B cell (primary cell): ENCODE measurements at regions not wholly inside any gene's neighbourhood (a gene's known extent, or its start where the extent isn't known, plus 50 kb on each side); places are given as distances from the start of the nearest gene placed in this dataset.
"Not testable (repeated sequence)": the region's sequence is repeated elsewhere in the genome, so short reads cannot be mapped to it uniquely, and the experiment has no call there.

Experiments used
- ATAC-seq: fragments of 200-7000 bp; cut with Tn5 transposase; one replicate; pipeline ENCODE4 v1.10.0; 2021; ENCODE audit warnings: low read depth, mild to moderate bottlenecking, moderate number of reproducible peaks, moderate library complexity
- CTCF ChIA-PET: fragments of 350-600 bp; sonication (Branson Sonifier 250); formaldehyde crosslinking; loops from one replicate; lab custom pipeline; 2021; ENCODE audit warnings: antibody characterized with exemption, inconsistent platforms; lab: Charles Lee
- POLR2A ChIA-PET: fragments of 350-600 bp; sonication (Branson Sonifier 250); formaldehyde crosslinking; loops from one replicate; lab custom pipeline; 2021; ENCODE audit warnings: antibody characterized with exemption; lab: Charles Lee
- DNase-seq: peaks from one replicate; pipeline ENCODE4 v3.0.0; 2013
- H2AFZ ChIP-seq: 2 replicates; pipeline ENCODE4 v1.6.1; 2012; ENCODE audit warnings: mild to moderate bottlenecking, low read depth, low read length; ENCODE audit not compliant: insufficient read depth, poor library complexity, severe bottlenecking
- H3K27ac ChIP-seq, 2 donors: 1 replicate in 1 of 2; 2 replicates in 1 of 2; pipeline ENCODE4 v1.5.1; 2012 to 2013; ENCODE audit warnings: low read length in 2 of 2, mild to moderate bottlenecking in 2 of 2, moderate library complexity in 1 of 2
- H3K27me3 ChIP-seq, 4 experiments: fragments of 200-600 bp in 1 of 4; sonication (generic) in 1 of 4; replicated peaks in 1 of 4; 1 replicate in 2 of 4; 2 replicates in 2 of 4; pipeline versions ENCODE4 v1.6.1 to v1.7.0; 2013 to 2016; ENCODE audit warnings: low read length in 3 of 4, mild to moderate bottlenecking in 2 of 4, mixed read lengths in 1 of 4, moderate library complexity in 1 of 4; ENCODE audit not compliant: insufficient read depth in 4 of 4, control insufficient read depth in 3 of 4; ENCODE audit errors: control extremely low read depth in 1 of 4
- H3K36me3 ChIP-seq, 2 experiments: replicated peaks in 1 of 2; 1 replicate in 1 of 2; 2 replicates in 1 of 2; pipeline versions ENCODE4 v1.6.1 to v1.7.1; 2013; ENCODE audit warnings: low read length in 1 of 2; ENCODE audit not compliant: insufficient read depth in 2 of 2, control insufficient read depth in 1 of 2; ENCODE audit errors: control extremely low read depth in 1 of 2, extremely low read depth in 1 of 2
- H3K4me1 ChIP-seq, 2 donors: fragments of 200-600 bp in 1 of 2; sonication (generic) in 1 of 2; 1 replicate in 1 of 2; 2 replicates in 1 of 2; pipeline versions ENCODE4 v1.5.1 to v1.6.1; 2013 to 2017; ENCODE audit warnings: low read length in 2 of 2; ENCODE audit not compliant: control insufficient read depth in 2 of 2, insufficient read depth in 2 of 2
- H3K4me2 ChIP-seq: replicated peaks from 2 replicates; pipeline ENCODE3; 2012; ENCODE audit warnings: mild to moderate bottlenecking, low read depth, low read length; ENCODE audit not compliant: poor library complexity, severe bottlenecking
- H3K4me3 ChIP-seq, 5 experiments: fragments of 200-600 bp in 1 of 5; sonication (generic) in 1 of 5; 1 replicate in 3 of 5; 2 replicates in 2 of 5; pipeline versions ENCODE4 v1.5.1 to v1.7.0; 2011 to 2016; ENCODE audit warnings: low read length in 4 of 5, mild to moderate bottlenecking in 4 of 5, low read depth in 2 of 5, control low read depth in 1 of 5, moderate library complexity in 1 of 5; ENCODE audit not compliant: insufficient read depth in 1 of 5; ENCODE audit errors: control extremely low read depth in 1 of 5, extremely low read depth in 1 of 5
- H3K79me2 ChIP-seq: fragments of 200-600 bp; sonication (generic); one replicate; pipeline ENCODE4 v1.6.0; 2016; ENCODE audit warnings: low read length; ENCODE audit not compliant: control insufficient read depth, insufficient read depth
- H3K9ac ChIP-seq: fragments of 200-600 bp; sonication (generic); 2 replicates; pipeline ENCODE4 v1.6.1; 2017; ENCODE audit warnings: mild to moderate bottlenecking, low read length, moderate library complexity
- H3K9me3 ChIP-seq, 3 donors: one replicate each; pipeline versions ENCODE4 v1.6.1 to v1.7.1; 2013; ENCODE audit warnings: low read length in 2 of 3; ENCODE audit not compliant: control insufficient read depth in 2 of 3, insufficient read depth in 1 of 3; ENCODE audit errors: control extremely low read depth in 1 of 3
- H4K20me1 ChIP-seq: 2 replicates; pipeline ENCODE4 v1.6.0; 2012; ENCODE audit warnings: mild to moderate bottlenecking, low read length; ENCODE audit not compliant: insufficient read depth, control insufficient read depth, poor library complexity, severe bottlenecking
- H3K27ac Mint-ChIP-seq: one replicate; pipeline ENCODE4 v1.8.0; 2021; ENCODE audit warnings: mixed read lengths
- H3K27me3 Mint-ChIP-seq: one replicate; pipeline ENCODE4 v1.8.0; 2021; ENCODE audit warnings: mixed read lengths
- H3K4me1 Mint-ChIP-seq: one replicate; pipeline ENCODE4 v1.8.0; 2021; ENCODE audit warnings: mixed read lengths
- H3K4me3 Mint-ChIP-seq: one replicate; pipeline ENCODE4 v1.8.0; 2021; ENCODE audit warnings: mixed read lengths
- H3K9me3 Mint-ChIP-seq: one replicate; pipeline ENCODE4 v1.8.0; 2022; ENCODE audit warnings: mixed read lengths; ENCODE audit not compliant: insufficient read depth
- CTCF ChIP-seq: fragments of 200-600 bp; IDR thresholded peaks from one replicate; pipeline ENCODE4 v1.8.0; 2022; ENCODE audit warnings: antibody characterized with exemption, mild to moderate bottlenecking
- EZH2 ChIP-seq: IDR thresholded peaks from 2 replicates; pipeline ENCODE4 v1.6.1; 2012; ENCODE audit warnings: borderline replicate concordance, low read depth, mild to moderate bottlenecking, moderate library complexity, low read length; ENCODE audit not compliant: insufficient read depth, poor library complexity, severe bottlenecking
- WGBS: methylation state at CpG from one replicate; pipeline ENCODE4 v1.1.5; 2013; ENCODE audit warnings: missing lambda C conversion rate; ENCODE audit not compliant: insufficient coverage; 5-methylcytosine and 5-hydroxymethylcytosine counted together
- intact Hi-C: fragments of 100-400 bp; cut with micrococcal nuclease; formaldehyde crosslinking; loops from one replicate; pipeline ENCODE4 v1.10.0; 2022

- Histone ChIP-seq H2AFZ (no peak overlapping the region), H3K27ac (no peak overlapping the region), H3K9ac (no peak overlapping the region), H3K4me3 (no peak overlapping the region), H3K9me3 (peaks cover 0 to 5% (median 0%) of the 10 kb centered on the region in 3 donors), H3K36me3 (no peaks in the 10 kb centered on the region), H3K27me3 (no peaks in the 10 kb centered on the region), H3K4me1 (no peaks in the 10 kb centered on the region), H4K20me1 (no peaks in the 10 kb centered on the region), H3K4me2 (no peak overlapping the region), H3K79me2 (no peaks in the 10 kb centered on the region)
- WGBS: 92% methylated on average over 3 of the region's 5 CpGs
- no peak overlapping the region for H3K4me3 Mint-ChIP-seq
- ChIA-PET POLR2A (no interaction called here), CTCF (no interaction called here)
- intact Hi-C loops: no loop called here
- no peak for ATAC-seq
- peaks cover 7% of the 10 kb centered on the region for H3K9me3 Mint-ChIP-seq
- no peak for DNase-seq
- no peak overlapping the region for H3K27ac Mint-ChIP-seq
- no peak for TF ChIP-seq CTCF
- TF ChIP-seq EZH2: no peak
- no peaks in the 10 kb centered on the region for H3K4me1 Mint-ChIP-seq
- no peaks in the 10 kb centered on the region for H3K27me3 Mint-ChIP-seq
Measured at GRCh38 chr5:52077941-52078815, 694.9 kb downstream of the ISL1 start.

GRCh38 chr5:52102311-52102710, 685.4 kb upstream of the ITGA1 start:
- intact Hi-C loops, H3K4me3 Mint-ChIP-seq, ATAC-seq, POLR2A ChIA-PET, H3K9me3 ChIP-seq, H2AFZ ChIP-seq, H3K9me3 Mint-ChIP-seq, H3K27me3 Mint-ChIP-seq, H3K4me3 ChIP-seq, DNase-seq, H3K4me2 ChIP-seq, H3K27me3 ChIP-seq, H4K20me1 ChIP-seq, H3K9ac ChIP-seq, H3K36me3 ChIP-seq, H3K4me1 ChIP-seq, H3K27ac ChIP-seq, H3K27ac Mint-ChIP-seq, H3K4me1 Mint-ChIP-seq, H3K79me2 ChIP-seq, CTCF ChIA-PET: not testable (repeated sequence)
- 93% methylated on average over 3 of the region's 5 CpGs for WGBS
